B cell (primary cell): ENCODE measurements at regions not wholly inside any gene's neighbourhood (a gene's known extent, or its start where the extent isn't known, plus 50 kb on each side); places are given as distances from the start of the nearest gene placed in this dataset.
"Not testable (repeated sequence)": the region's sequence is repeated elsewhere in the genome, so short reads cannot be mapped to it uniquely, and the experiment has no call there.

ENCODE experiments used
- ATAC-seq: fragments of 200-7000 bp; cut with Tn5 transposase; one replicate; pipeline ENCODE4 v1.10.0; 2021; ENCODE audit warnings: low read depth, mild to moderate bottlenecking, moderate number of reproducible peaks, moderate library complexity
- CTCF ChIA-PET: fragments of 350-600 bp; sonication (Branson Sonifier 250); formaldehyde crosslinking; loops from one replicate; lab custom pipeline; 2021; ENCODE audit warnings: antibody characterized with exemption, inconsistent platforms; lab: Charles Lee
- POLR2A ChIA-PET: fragments of 350-600 bp; sonication (Branson Sonifier 250); formaldehyde crosslinking; loops from one replicate; lab custom pipeline; 2021; ENCODE audit warnings: antibody characterized with exemption; lab: Charles Lee
- DNase-seq: peaks from one replicate; pipeline ENCODE4 v3.0.0; 2013
- H2AFZ ChIP-seq: 2 replicates; pipeline ENCODE4 v1.6.1; 2012; ENCODE audit warnings: mild to moderate bottlenecking, low read depth, low read length; ENCODE audit not compliant: insufficient read depth, poor library complexity, severe bottlenecking
- H3K27ac ChIP-seq, 2 donors: 1 replicate in 1 of 2; 2 replicates in 1 of 2; pipeline ENCODE4 v1.5.1; 2012 to 2013; ENCODE audit warnings: low read length in 2 of 2, mild to moderate bottlenecking in 2 of 2, moderate library complexity in 1 of 2
- H3K27me3 ChIP-seq, 4 experiments: fragments of 200-600 bp in 1 of 4; sonication (generic) in 1 of 4; replicated peaks in 1 of 4; 1 replicate in 2 of 4; 2 replicates in 2 of 4; pipeline versions ENCODE4 v1.6.1 to v1.7.0; 2013 to 2016; ENCODE audit warnings: low read length in 3 of 4, mild to moderate bottlenecking in 2 of 4, mixed read lengths in 1 of 4, moderate library complexity in 1 of 4; ENCODE audit not compliant: insufficient read depth in 4 of 4, control insufficient read depth in 3 of 4; ENCODE audit errors: control extremely low read depth in 1 of 4
- H3K36me3 ChIP-seq, 2 experiments: replicated peaks in 1 of 2; 1 replicate in 1 of 2; 2 replicates in 1 of 2; pipeline versions ENCODE4 v1.6.1 to v1.7.1; 2013; ENCODE audit warnings: low read length in 1 of 2; ENCODE audit not compliant: insufficient read depth in 2 of 2, control insufficient read depth in 1 of 2; ENCODE audit errors: control extremely low read depth in 1 of 2, extremely low read depth in 1 of 2
- H3K4me1 ChIP-seq, 2 donors: fragments of 200-600 bp in 1 of 2; sonication (generic) in 1 of 2; 1 replicate in 1 of 2; 2 replicates in 1 of 2; pipeline versions ENCODE4 v1.5.1 to v1.6.1; 2013 to 2017; ENCODE audit warnings: low read length in 2 of 2; ENCODE audit not compliant: control insufficient read depth in 2 of 2, insufficient read depth in 2 of 2
- H3K4me2 ChIP-seq: replicated peaks from 2 replicates; pipeline ENCODE3; 2012; ENCODE audit warnings: mild to moderate bottlenecking, low read depth, low read length; ENCODE audit not compliant: poor library complexity, severe bottlenecking
- H3K4me3 ChIP-seq, 5 experiments: fragments of 200-600 bp in 1 of 5; sonication (generic) in 1 of 5; 1 replicate in 3 of 5; 2 replicates in 2 of 5; pipeline versions ENCODE4 v1.5.1 to v1.7.0; 2011 to 2016; ENCODE audit warnings: low read length in 4 of 5, mild to moderate bottlenecking in 4 of 5, low read depth in 2 of 5, control low read depth in 1 of 5, moderate library complexity in 1 of 5; ENCODE audit not compliant: insufficient read depth in 1 of 5; ENCODE audit errors: control extremely low read depth in 1 of 5, extremely low read depth in 1 of 5
- H3K79me2 ChIP-seq: fragments of 200-600 bp; sonication (generic); one replicate; pipeline ENCODE4 v1.6.0; 2016; ENCODE audit warnings: low read length; ENCODE audit not compliant: control insufficient read depth, insufficient read depth
- H3K9ac ChIP-seq: fragments of 200-600 bp; sonication (generic); 2 replicates; pipeline ENCODE4 v1.6.1; 2017; ENCODE audit warnings: mild to moderate bottlenecking, low read length, moderate library complexity
- H3K9me3 ChIP-seq, 3 donors: one replicate each; pipeline versions ENCODE4 v1.6.1 to v1.7.1; 2013; ENCODE audit warnings: low read length in 2 of 3; ENCODE audit not compliant: control insufficient read depth in 2 of 3, insufficient read depth in 1 of 3; ENCODE audit errors: control extremely low read depth in 1 of 3
- H4K20me1 ChIP-seq: 2 replicates; pipeline ENCODE4 v1.6.0; 2012; ENCODE audit warnings: mild to moderate bottlenecking, low read length; ENCODE audit not compliant: insufficient read depth, control insufficient read depth, poor library complexity, severe bottlenecking
- H3K27ac Mint-ChIP-seq: one replicate; pipeline ENCODE4 v1.8.0; 2021; ENCODE audit warnings: mixed read lengths
- H3K27me3 Mint-ChIP-seq: one replicate; pipeline ENCODE4 v1.8.0; 2021; ENCODE audit warnings: mixed read lengths
- H3K4me1 Mint-ChIP-seq: one replicate; pipeline ENCODE4 v1.8.0; 2021; ENCODE audit warnings: mixed read lengths
- H3K4me3 Mint-ChIP-seq: one replicate; pipeline ENCODE4 v1.8.0; 2021; ENCODE audit warnings: mixed read lengths
- H3K9me3 Mint-ChIP-seq: one replicate; pipeline ENCODE4 v1.8.0; 2022; ENCODE audit warnings: mixed read lengths; ENCODE audit not compliant: insufficient read depth
- EZH2 ChIP-seq: IDR thresholded peaks from 2 replicates; pipeline ENCODE4 v1.6.1; 2012; ENCODE audit warnings: borderline replicate concordance, low read depth, mild to moderate bottlenecking, moderate library complexity, low read length; ENCODE audit not compliant: insufficient read depth, poor library complexity, severe bottlenecking
- WGBS: methylation state at CpG from one replicate; pipeline ENCODE4 v1.1.5; 2013; ENCODE audit warnings: missing lambda C conversion rate; ENCODE audit not compliant: insufficient coverage; 5-methylcytosine and 5-hydroxymethylcytosine counted together
- intact Hi-C: fragments of 100-400 bp; cut with micrococcal nuclease; formaldehyde crosslinking; loops from one replicate; pipeline ENCODE4 v1.10.0; 2022
- TF ChIP-seq, protein P1 (sequence below): fragments of 200-600 bp; IDR thresholded peaks from one replicate; pipeline ENCODE4 v1.8.0; 2022; ENCODE audit warnings: antibody characterized with exemption, mild to moderate bottlenecking

GRCh38 chr13:87821512-87821911 lies 150.3 kb downstream of the SLITRK5 start:
- H3K27ac Mint-ChIP-seq, result no peak overlapping the region
- TF ChIP-seq, protein P1, sequence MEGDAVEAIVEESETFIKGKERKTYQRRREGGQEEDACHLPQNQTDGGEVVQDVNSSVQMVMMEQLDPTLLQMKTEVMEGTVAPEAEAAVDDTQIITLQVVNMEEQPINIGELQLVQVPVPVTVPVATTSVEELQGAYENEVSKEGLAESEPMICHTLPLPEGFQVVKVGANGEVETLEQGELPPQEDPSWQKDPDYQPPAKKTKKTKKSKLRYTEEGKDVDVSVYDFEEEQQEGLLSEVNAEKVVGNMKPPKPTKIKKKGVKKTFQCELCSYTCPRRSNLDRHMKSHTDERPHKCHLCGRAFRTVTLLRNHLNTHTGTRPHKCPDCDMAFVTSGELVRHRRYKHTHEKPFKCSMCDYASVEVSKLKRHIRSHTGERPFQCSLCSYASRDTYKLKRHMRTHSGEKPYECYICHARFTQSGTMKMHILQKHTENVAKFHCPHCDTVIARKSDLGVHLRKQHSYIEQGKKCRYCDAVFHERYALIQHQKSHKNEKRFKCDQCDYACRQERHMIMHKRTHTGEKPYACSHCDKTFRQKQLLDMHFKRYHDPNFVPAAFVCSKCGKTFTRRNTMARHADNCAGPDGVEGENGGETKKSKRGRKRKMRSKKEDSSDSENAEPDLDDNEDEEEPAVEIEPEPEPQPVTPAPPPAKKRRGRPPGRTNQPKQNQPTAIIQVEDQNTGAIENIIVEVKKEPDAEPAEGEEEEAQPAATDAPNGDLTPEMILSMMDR, result no peak
- no peak for TF ChIP-seq EZH2
- Histone ChIP-seq H2AFZ (no peak overlapping the region), H3K27ac (no peak overlapping the region), H3K36me3 (no peaks in the 10 kb centered on the region), H3K9me3 (no peaks in the 10 kb centered on the region), H3K27me3 (no peaks in the 10 kb centered on the region), H4K20me1 (no peaks in the 10 kb centered on the region), H3K4me2 (no peak overlapping the region), H3K9ac (no peak overlapping the region), H3K79me2 (no peaks in the 10 kb centered on the region), H3K4me3 (no peak overlapping the region), H3K4me1 (no peaks in the 10 kb centered on the region)
- CTCF ChIA-PET, result no interaction called here
- H3K4me3 Mint-ChIP-seq, result no peak overlapping the region
- no peaks in the 10 kb centered on the region for H3K27me3 Mint-ChIP-seq
- POLR2A ChIA-PET, result no interaction called here
- no peak for ATAC-seq
- intact Hi-C loops, result no loop called here
- H3K4me1 Mint-ChIP-seq, result no peaks in the 10 kb centered on the region
- no peaks in the 10 kb centered on the region for H3K9me3 Mint-ChIP-seq
- WGBS, result 80% methylated on average over 3 of the region's 4 CpGs
- DNase-seq, result no peak

GRCh38 chr13:87826301-87826700 lies 155.1 kb downstream of the SLITRK5 start:
- H3K4me3 Mint-ChIP-seq, H3K36me3 ChIP-seq, DNase-seq, H3K4me1 Mint-ChIP-seq, POLR2A ChIA-PET, H3K9me3 Mint-ChIP-seq, H2AFZ ChIP-seq, H3K27ac Mint-ChIP-seq, H3K4me3 ChIP-seq, H3K79me2 ChIP-seq, H3K27me3 Mint-ChIP-seq, H3K4me2 ChIP-seq, H4K20me1 ChIP-seq, H3K27ac ChIP-seq, intact Hi-C loops, CTCF ChIA-PET, ATAC-seq, H3K9ac ChIP-seq, H3K4me1 ChIP-seq, H3K9me3 ChIP-seq, H3K27me3 ChIP-seq: not testable (repeated sequence)
- WGBS, result no CpG with 5 or more reads among the region's 2 CpGs
